HG03342 (cell line): ENCODE measurements at regions not wholly inside any gene's neighbourhood (a gene's known extent, or its start where the extent isn't known, plus 50 kb on each side); places are given as distances from the start of the nearest gene placed in this dataset.
"Not testable (repeated sequence)": the region's sequence is repeated elsewhere in the genome, so short reads cannot be mapped to it uniquely, and the experiment has no call there.

Source experiments
- ATAC-seq: cut with Tn5 transposase; IDR thresholded peaks from one replicate; pipeline ENCODE4 v1.9.1; 2021; ENCODE audit warnings: mild to moderate bottlenecking, moderate library complexity; ENCODE audit not compliant: unreplicated experiment

DNA sequence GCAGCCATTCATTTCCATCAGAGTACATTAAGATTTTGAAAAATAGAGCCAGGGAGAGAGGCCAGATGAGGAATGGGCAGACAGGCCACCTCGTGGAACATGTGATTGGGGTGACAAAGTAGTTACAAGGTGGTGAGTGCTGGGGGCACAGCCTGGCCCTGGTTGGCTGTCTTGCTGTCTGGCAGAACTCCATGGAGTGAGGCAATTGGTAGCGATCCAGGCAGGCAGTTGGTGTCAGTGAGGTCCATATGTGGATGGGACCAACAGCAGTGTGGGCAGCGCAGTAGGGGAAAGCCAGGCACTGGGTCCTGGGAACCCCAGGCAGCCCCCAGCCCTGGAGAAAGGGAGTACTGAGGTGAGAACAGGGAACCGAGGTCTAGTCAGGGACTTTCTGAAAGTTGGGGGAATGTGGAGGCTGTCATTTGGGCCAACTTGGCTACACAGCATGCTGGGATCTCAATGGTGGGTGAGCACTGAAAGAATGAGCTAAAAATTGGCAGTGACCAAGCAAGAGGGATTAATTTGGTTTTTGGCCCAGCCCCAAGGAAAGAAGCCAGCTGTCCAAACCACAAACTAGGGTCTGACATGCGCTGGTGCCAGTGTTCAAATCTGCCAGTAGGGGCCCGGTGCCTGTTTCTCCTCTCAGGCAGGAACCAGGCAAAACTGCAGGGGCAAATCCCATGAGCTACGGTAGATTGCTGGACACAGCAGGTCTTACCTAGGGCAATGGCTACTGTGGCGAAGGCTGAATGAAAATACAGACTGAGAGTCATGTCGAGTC is 61.4 kb upstream of the E2F3 start:
- ATAC-seq, result no peak

DNA sequence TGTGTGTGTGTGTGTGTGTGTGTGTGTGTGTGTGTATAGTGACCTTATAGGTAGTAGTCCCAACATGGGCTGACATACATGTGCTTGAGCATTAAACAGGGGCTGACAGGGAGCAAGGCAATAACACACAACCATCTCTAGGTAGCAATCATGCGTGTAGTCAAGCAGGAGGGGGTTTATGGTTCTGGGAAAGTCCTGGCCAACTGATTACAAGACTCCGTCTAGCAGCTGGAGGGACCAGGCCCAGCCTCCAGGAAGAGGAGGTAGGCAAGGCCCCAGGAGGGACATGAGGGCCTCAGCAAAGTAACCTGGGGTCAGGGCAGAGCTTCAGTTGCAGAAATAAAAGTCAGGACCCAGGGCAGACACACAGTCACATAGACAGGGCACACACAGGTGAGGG is 60.6 kb upstream of the E2F3 start:
- ATAC-seq, result no peak

DNA sequence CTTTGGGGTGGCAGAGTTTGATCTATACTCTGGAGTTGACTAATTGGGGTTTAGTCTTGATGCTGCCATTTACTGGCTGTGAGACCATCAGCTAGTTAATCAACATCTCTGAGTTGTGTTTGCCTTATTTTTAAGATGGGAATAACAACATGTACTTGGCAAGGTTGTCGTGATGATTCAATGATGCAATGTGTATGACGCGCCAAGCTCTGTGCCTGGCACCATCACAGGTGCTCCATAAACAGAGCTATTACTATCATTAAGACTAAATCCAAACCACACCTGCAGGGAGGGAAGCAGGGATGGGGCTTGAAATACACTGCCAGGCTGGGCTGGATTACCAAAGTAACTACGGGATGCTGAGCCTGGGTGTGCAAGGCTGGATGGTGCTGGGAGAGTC is 60.1 kb upstream of the E2F3 start:
- no peak for ATAC-seq

DNA sequence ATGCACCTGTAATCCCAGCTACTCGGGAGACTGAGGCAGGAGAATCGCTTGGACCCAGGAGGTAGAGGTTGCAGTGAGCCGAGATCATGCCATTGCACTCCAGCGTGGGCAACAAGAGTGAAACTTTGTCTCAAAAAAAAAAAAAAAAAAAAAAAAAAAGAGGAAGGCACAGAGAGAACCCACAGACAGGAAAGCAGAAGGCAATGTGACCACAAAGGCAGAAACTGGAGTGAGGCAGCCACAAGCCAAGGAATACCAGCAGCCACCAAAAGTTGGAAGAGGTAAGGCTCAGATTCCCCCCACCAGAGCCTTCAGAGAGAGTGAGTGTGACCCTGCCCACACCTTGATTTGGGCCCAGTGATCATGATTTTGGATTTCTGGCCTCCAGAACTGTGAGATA is 54.7 kb upstream of the E2F3 start:
- not testable (repeated sequence) for ATAC-seq

DNA sequence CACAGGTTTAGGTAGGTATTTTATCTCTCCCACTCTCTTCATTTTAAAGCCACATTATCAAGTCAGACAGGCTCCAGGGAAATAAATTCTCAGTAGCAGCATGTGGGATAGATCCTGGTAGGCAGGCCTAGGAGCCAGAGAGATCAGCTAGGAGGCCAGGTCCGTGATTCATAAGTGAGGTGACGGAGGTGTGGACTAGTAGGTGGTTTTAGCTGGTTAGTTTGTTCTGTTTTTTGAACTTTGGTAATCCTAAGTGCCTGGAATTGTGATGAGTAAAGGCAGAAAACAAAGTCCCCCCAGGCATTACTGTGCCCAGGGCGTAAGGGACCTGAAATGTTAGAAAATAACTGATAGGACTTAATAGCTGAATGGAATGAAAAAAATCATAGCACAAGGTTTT is 53.6 kb upstream of the E2F3 start:
- no peak for ATAC-seq

DNA sequence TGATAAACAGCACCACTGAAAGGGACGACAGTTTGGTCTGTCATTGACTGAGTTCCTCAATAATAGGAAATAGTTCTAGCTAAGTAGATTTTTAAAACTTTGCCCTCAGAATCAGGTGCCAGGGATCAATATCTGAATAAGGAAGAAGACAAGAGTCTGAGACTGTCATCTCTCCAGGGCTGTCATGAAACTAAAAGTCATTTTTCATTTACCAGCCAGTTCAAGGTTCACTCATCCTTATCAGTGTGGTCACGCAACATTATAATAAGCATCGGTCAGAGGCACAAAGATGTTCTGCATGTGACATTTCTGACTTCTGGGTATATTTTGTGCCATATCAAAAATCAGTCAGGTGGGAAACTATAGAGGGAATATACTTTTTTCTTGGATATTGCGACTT is 52.5 kb upstream of the E2F3 start:
- ATAC-seq, result no peak

DNA sequence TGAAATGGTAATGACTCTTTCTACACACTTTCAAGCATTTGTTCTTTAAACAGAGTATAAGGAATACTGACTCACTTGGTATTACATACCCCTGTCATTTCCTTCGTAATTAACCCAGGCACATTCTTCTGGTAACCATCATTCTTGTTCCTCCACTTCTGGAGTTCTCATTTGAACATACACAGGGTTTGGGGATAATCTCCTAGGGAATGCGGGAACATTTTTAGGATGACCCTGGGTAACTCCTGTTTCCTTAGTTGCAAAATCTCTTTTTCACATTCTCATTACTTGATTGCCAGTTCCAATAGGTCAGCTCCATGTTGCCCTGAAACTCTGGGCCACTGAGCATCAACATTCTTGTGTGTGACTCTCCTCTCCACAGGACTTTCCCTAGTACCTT is 51.5 kb upstream of the E2F3 start:
- ATAC-seq, result no peak

DNA sequence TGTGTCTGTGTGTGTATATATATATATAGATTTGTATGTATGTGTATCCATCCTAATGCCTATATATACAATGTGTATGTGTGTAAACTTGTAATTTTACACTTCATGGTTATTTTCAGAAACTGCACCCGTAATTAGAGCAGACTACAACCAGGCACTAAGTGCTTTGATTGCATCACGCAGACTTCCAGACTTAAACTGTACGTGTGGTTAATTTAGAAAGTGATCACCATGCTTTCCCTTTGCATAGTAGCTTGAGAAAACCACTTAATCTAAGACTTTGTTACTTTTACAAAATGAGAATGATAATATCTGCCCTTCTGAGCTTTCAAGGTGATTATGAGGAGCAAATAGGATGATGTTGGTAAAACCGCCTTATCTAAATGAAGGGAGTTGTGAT is 50.1 kb upstream of the E2F3 start:
- ATAC-seq, result no peak
